H9 (cell line): ENCODE measurements at regions not wholly inside any gene's neighbourhood (a gene's known extent, or its start where the extent isn't known, plus 50 kb on each side); places are given as distances from the start of the nearest gene placed in this dataset.

Source experiments
- DNase-seq: peaks from one replicate; pipeline ENCODE4 v3.0.0-alpha.2; 2017
- H2AFZ ChIP-seq: one replicate; pipeline ENCODE4 v1.6.1; 2013; ENCODE audit warnings: mild to moderate bottlenecking, low read length, control low read depth, moderate library complexity
- H2AK5ac ChIP-seq: 2 replicates; pipeline ENCODE4 v1.6.1; 2013; ENCODE audit warnings: low read length, control low read depth, mixed read lengths; ENCODE audit not compliant: insufficient read length
- H2BK120ac ChIP-seq: one replicate; pipeline ENCODE4 v1.6.1; 2013; ENCODE audit warnings: low read depth, mild to moderate bottlenecking, low read length, control low read depth, inconsistent platforms; ENCODE audit not compliant: poor library complexity, severe bottlenecking
- H2BK12ac ChIP-seq: 2 replicates; pipeline ENCODE4 v1.6.1; 2013; ENCODE audit warnings: low read length, control low read depth, mixed read lengths, low read depth; ENCODE audit not compliant: insufficient read length
- H2BK15ac ChIP-seq: 2 replicates; pipeline ENCODE4 v1.6.1; 2013; ENCODE audit warnings: low read depth, low read length, control low read depth
- H2BK20ac ChIP-seq: one replicate; pipeline ENCODE4 v1.6.1; 2013; ENCODE audit warnings: low read depth, mild to moderate bottlenecking, low read length, control low read depth, inconsistent platforms; ENCODE audit not compliant: poor library complexity, severe bottlenecking
- H2BK5ac ChIP-seq: 2 replicates; pipeline ENCODE4 v1.6.1; 2013; ENCODE audit warnings: low read length, control low read depth, mixed read lengths; ENCODE audit not compliant: insufficient read length
- H3K14ac ChIP-seq: 2 replicates; pipeline ENCODE4 v1.6.1; 2013; ENCODE audit warnings: low read length, control low read depth; ENCODE audit not compliant: insufficient read depth
- H3K18ac ChIP-seq: 2 replicates; pipeline ENCODE4 v1.6.1; 2013; ENCODE audit warnings: low read depth, mild to moderate bottlenecking, mixed read lengths, low read length, control low read depth; ENCODE audit not compliant: insufficient read length
- H3K23ac ChIP-seq: 2 replicates; pipeline ENCODE4 v1.6.1; 2013; ENCODE audit warnings: low read length, control low read depth, mixed read lengths, low read depth; ENCODE audit not compliant: insufficient read length
- H3K23me2 ChIP-seq: 2 replicates; pipeline ENCODE4 v1.6.1; 2013; ENCODE audit warnings: low read depth, mild to moderate bottlenecking, mixed read lengths, low read length, control low read depth; ENCODE audit not compliant: insufficient read length, poor library complexity, severe bottlenecking
- H3K27ac ChIP-seq: 2 replicates; pipeline ENCODE4 v1.5.1; 2013; ENCODE audit warnings: low read length, control low read depth, mixed read lengths, low read depth; ENCODE audit not compliant: insufficient read length
- H3K27me3 ChIP-seq: 2 replicates; pipeline ENCODE4 v1.6.1; 2013; ENCODE audit warnings: low read length, control low read depth, inconsistent platforms; ENCODE audit not compliant: insufficient read depth
- H3K4ac ChIP-seq: 2 replicates; pipeline ENCODE4 v1.6.1; 2013; ENCODE audit warnings: low read depth, mild to moderate bottlenecking, control low read depth, inconsistent platforms, low read length, moderate library complexity
- H3K4me1 ChIP-seq: 2 replicates; pipeline ENCODE4 v1.6.1; 2013; ENCODE audit warnings: low read length, control low read depth, inconsistent platforms; ENCODE audit not compliant: insufficient read depth
- H3K4me2 ChIP-seq: 2 replicates; pipeline ENCODE4 v1.6.1; 2013; ENCODE audit warnings: low read length, control low read depth, mixed read lengths; ENCODE audit not compliant: insufficient read length, insufficient read depth
- H3K56ac ChIP-seq: 2 replicates; pipeline ENCODE4 v1.6.1; 2013; ENCODE audit warnings: low read depth, mild to moderate bottlenecking, mixed read lengths, low read length, control low read depth; ENCODE audit not compliant: insufficient read length
- H3K79me1 ChIP-seq: 2 replicates; pipeline ENCODE4 v1.6.1; 2013; ENCODE audit warnings: low read depth, mild to moderate bottlenecking, moderate library complexity, low read length, control low read depth, inconsistent platforms; ENCODE audit not compliant: insufficient read depth, poor library complexity, severe bottlenecking
- H3K79me2 ChIP-seq: 2 replicates; pipeline ENCODE4 v1.6.1; 2013; ENCODE audit warnings: low read length, control low read depth, inconsistent platforms; ENCODE audit not compliant: insufficient read depth
- H3K9ac ChIP-seq: 2 replicates; pipeline ENCODE4 v1.6.1; 2013; ENCODE audit warnings: low read length, control low read depth, mixed read lengths; ENCODE audit not compliant: insufficient read length; ENCODE audit errors: extremely low read depth
- H3K9me3 ChIP-seq: one replicate; pipeline ENCODE4 v1.6.1; 2013; ENCODE audit warnings: low read depth, low read length, inconsistent platforms; ENCODE audit not compliant: control insufficient read depth
- H3T11ph ChIP-seq: one replicate; pipeline ENCODE4 v1.6.1; 2013; ENCODE audit warnings: mild to moderate bottlenecking, low read length, control low read depth, inconsistent platforms
- H4K20me1 ChIP-seq: one replicate; pipeline ENCODE4 v1.6.1; 2013; ENCODE audit not compliant: control insufficient read depth, insufficient read length, insufficient read depth
- H4K5ac ChIP-seq: 2 replicates; pipeline ENCODE4 v1.6.1; 2013; ENCODE audit warnings: low read depth, mild to moderate bottlenecking, mixed read lengths, low read length, control low read depth; ENCODE audit not compliant: insufficient read length
- H4K8ac ChIP-seq: replicated peaks from 2 replicates; pipeline ENCODE4 v1.6.1; 2013; ENCODE audit warnings: low read length, control low read depth, mixed read lengths, low read depth; ENCODE audit not compliant: insufficient read length
- H4K91ac ChIP-seq: 2 replicates; pipeline ENCODE4 v1.6.1; 2013; ENCODE audit warnings: low read depth, mild to moderate bottlenecking, moderate library complexity, mixed read lengths, low read length, control low read depth; ENCODE audit not compliant: insufficient read length
- H3K27ac Mint-ChIP-seq, 3 experiments: 2 replicates in 2 of 3; 3 replicates in 1 of 3; pipeline ENCODE4 v1.8.0; 2020 to 2021; ENCODE audit warnings: mixed read lengths in 3 of 3, mild to moderate bottlenecking in 1 of 3, moderate library complexity in 1 of 3
- H3K27me3 Mint-ChIP-seq: 2 replicates; pipeline ENCODE4 v1.8.0; 2021; ENCODE audit warnings: low read depth, mild to moderate bottlenecking, moderate library complexity, mixed read lengths
- H3K36me3 Mint-ChIP-seq, 3 experiments: 2 replicates in 2 of 3; 3 replicates in 1 of 3; pipeline ENCODE4 v1.8.0; 2020 to 2021; ENCODE audit warnings: low read depth in 3 of 3, mixed read lengths in 3 of 3; ENCODE audit not compliant: insufficient read depth in 1 of 3
- H3K4me1 Mint-ChIP-seq, 2 experiments: 2 replicates each; pipeline ENCODE4 v1.8.0; 2020; ENCODE audit warnings: mixed read lengths in 2 of 2
- H3K4me3 Mint-ChIP-seq, 2 experiments: 2 replicates in 1 of 2; 3 replicates in 1 of 2; pipeline ENCODE4 v1.8.0; 2020 to 2021; ENCODE audit warnings: mild to moderate bottlenecking in 2 of 2, mixed read lengths in 2 of 2, moderate library complexity in 1 of 2
- H3K9me3 Mint-ChIP-seq, 2 experiments: 2 replicates in 1 of 2; 3 replicates in 1 of 2; pipeline ENCODE4 v1.8.0; 2020; ENCODE audit warnings: mild to moderate bottlenecking in 2 of 2, mixed read lengths in 2 of 2, moderate library complexity in 1 of 2
- CTCF ChIP-seq: fragments of 200-600 bp; sonication (generic); conservative IDR thresholded peaks from 3 replicates; pipeline ENCODE4 v1.8.0; 2021; ENCODE audit warnings: antibody characterized with exemption, mild to moderate bottlenecking
- WGBS: extraction: QIAGEN DNeasy Blood & Tissue Kit; methylation state at CpG from one replicate; pipeline ENCODE4 v1.1.7; 2013; ENCODE audit warnings: missing lambda C conversion rate, low lambda C conversion rate, mixed read lengths; ENCODE audit not compliant: insufficient read length; ENCODE audit errors: extremely low coverage; 5-methylcytosine and 5-hydroxymethylcytosine counted together

- H3K4ac ChIP-seq: no peak overlapping the region
- H3K4me1 Mint-ChIP-seq: peaks cover under 1 to 3% of the 10 kb centered on the region in 2 experiments; a peak in 3 of 4 replicates
- H4K91ac ChIP-seq: no peak overlapping the region
- no peaks in the 10 kb centered on the region; a peak in 1 of 7 replicates for H3K36me3 Mint-ChIP-seq
- no peak overlapping the region for H2AFZ ChIP-seq
- no peak overlapping the region for H4K5ac ChIP-seq
- H3K23me2 ChIP-seq: no peaks in the 10 kb centered on the region
- no peak overlapping the region for H3K4me3 Mint-ChIP-seq
- TF ChIP-seq CTCF: no peak
- no CpG with 5 or more reads among the region's 2 CpGs for WGBS
- H2BK15ac ChIP-seq: no peak overlapping the region
- no peaks in the 10 kb centered on the region for H3K4me1 ChIP-seq
- no peak overlapping the region for H2BK12ac ChIP-seq
- H3K27ac ChIP-seq: no peak overlapping the region
- H3T11ph ChIP-seq: no peak overlapping the region
- H3K27me3 ChIP-seq: no peaks in the 10 kb centered on the region
- no peaks in the 10 kb centered on the region for H3K9me3 ChIP-seq
- H3K79me1 ChIP-seq: no peaks in the 10 kb centered on the region
- H3K23ac ChIP-seq: no peak overlapping the region
- no peak overlapping the region for H2AK5ac ChIP-seq
- H3K27me3 Mint-ChIP-seq: no peaks in the 10 kb centered on the region
- no peaks in the 10 kb centered on the region; a peak in 1 of 5 replicates for H3K9me3 Mint-ChIP-seq
- no peak overlapping the region for H3K56ac ChIP-seq
- no peak overlapping the region for H4K8ac ChIP-seq
- H4K20me1 ChIP-seq: no peaks in the 10 kb centered on the region
- no peak overlapping the region for H2BK20ac ChIP-seq
- H2BK5ac ChIP-seq: no peak overlapping the region
- H3K4me2 ChIP-seq: no peak overlapping the region
- no peak overlapping the region for H3K27ac Mint-ChIP-seq
- DNase-seq: no peak
- H3K14ac ChIP-seq: no peak overlapping the region
- H3K79me2 ChIP-seq: no peaks in the 10 kb centered on the region
- no peak overlapping the region for H3K18ac ChIP-seq
- H3K9ac ChIP-seq: no peak overlapping the region
- no peak overlapping the region for H2BK120ac ChIP-seq
These were observed 60.3 kb upstream of the ZC3HAV1 start for GRCh38 chr7:139169816-139170215.
